Activated B cell treated with CpG ODN at 0.5 μM for 24 hours (primary cell): ENCODE measurements at regions not wholly inside any gene's neighbourhood (a gene's known extent, or its start where the extent isn't known, plus 50 kb on each side); places are given as distances from the start of the nearest gene placed in this dataset.

ENCODE experiments used
- ATAC-seq: fragments of 200-7000 bp; cut with Tn5 transposase; one replicate; pipeline ENCODE4 v1.10.0; 2021; ENCODE audit warnings: low read depth, mild to moderate bottlenecking, moderate library complexity
- CTCF ChIA-PET: fragments of 350-600 bp; sonication (Branson Sonifier 250); formaldehyde crosslinking; loops from one replicate; lab custom pipeline; 2021; ENCODE audit warnings: antibody characterized with exemption; lab: Charles Lee
- POLR2A ChIA-PET: fragments of 350-600 bp; sonication (Branson Sonifier 250); formaldehyde crosslinking; loops from one replicate; lab custom pipeline; 2021; ENCODE audit warnings: antibody characterized with exemption; lab: Charles Lee
- DNase-seq: peaks from one replicate; pipeline ENCODE4 v3.0.0; 2022
- H3K27ac Mint-ChIP-seq: one replicate; pipeline ENCODE4 v1.8.0; 2020; ENCODE audit warnings: mixed read lengths
- H3K27me3 Mint-ChIP-seq: one replicate; pipeline ENCODE4 v1.8.0; 2021; ENCODE audit warnings: mixed read lengths
- H3K36me3 Mint-ChIP-seq: one replicate; pipeline ENCODE4 v1.8.0; 2021; ENCODE audit warnings: low read depth, mixed read lengths
- H3K4me1 Mint-ChIP-seq: one replicate; pipeline ENCODE4 v1.8.0; 2021; ENCODE audit warnings: mixed read lengths
- H3K4me3 Mint-ChIP-seq: one replicate; pipeline ENCODE4 v1.8.0; 2020; ENCODE audit warnings: mild to moderate bottlenecking, mixed read lengths
- H3K9me3 Mint-ChIP-seq: one replicate; pipeline ENCODE4 v1.8.0; 2020; ENCODE audit warnings: mixed read lengths
- CTCF ChIP-seq: fragments of 200-600 bp; IDR thresholded peaks from one replicate; pipeline ENCODE4 v1.8.0; 2022; ENCODE audit warnings: antibody characterized with exemption, mild to moderate bottlenecking
- intact Hi-C: fragments of 100-400 bp; cut with micrococcal nuclease; formaldehyde crosslinking; loops from one replicate; pipeline ENCODE4 v1.15.1; 2024

DNA sequence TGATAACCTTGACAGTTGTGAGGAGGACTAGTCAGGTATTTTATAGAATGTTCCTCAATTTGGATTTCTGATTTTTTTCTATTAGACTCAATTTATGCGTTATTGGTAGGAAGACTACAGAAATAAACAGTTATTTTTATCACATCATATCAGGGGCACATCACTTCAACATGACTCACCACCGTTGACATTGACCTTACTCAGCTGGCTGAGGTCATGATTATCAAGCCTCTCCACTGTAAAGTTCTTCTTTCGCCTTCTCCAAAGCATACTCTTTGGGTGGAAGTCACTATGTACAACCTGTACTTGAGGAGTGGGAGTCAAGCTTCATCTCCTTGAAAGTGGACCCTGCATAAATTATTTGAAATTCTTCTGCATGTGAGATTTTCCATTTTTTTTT lies 194.3 kb upstream of the IGFBP3 start:
- Mint-ChIP-seq H3K27ac (no peak overlapping the region), H3K4me1 (no peaks in the 10 kb centered on the region), H3K36me3 (no peaks in the 10 kb centered on the region), H3K4me3 (no peak overlapping the region), H3K27me3 (no peaks in the 10 kb centered on the region), H3K9me3 (no peaks in the 10 kb centered on the region)
- DNase-seq (no peak), ATAC-seq (no peak)
- TF ChIP-seq CTCF: no peak
- CTCF ChIA-PET: no interaction called here
- POLR2A ChIA-PET: no interaction called here
- intact Hi-C loops: no loop called here

DNA sequence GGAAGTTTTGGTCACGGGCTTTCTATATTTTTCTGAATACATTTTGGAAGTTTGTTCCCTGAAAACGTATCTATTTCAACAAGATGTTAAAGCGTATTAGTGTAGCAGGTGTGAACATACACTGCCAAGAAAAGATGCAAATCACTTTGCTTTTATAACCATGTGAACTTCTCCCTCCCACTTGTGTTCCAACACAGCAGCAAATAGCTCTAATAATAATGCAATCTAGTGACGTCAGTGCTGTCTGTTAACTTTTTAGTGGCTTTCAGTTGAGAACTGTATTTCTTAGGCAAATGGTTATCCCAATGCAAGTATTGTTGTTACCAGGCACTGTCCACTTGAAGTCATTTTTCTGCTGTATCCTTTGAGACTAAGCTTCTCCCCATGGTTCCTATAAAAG lies 188.4 kb upstream of the IGFBP3 start:
- Mint-ChIP-seq H3K9me3 (no peaks in the 10 kb centered on the region), H3K27ac (no peak overlapping the region), H3K4me1 (no peaks in the 10 kb centered on the region), H3K27me3 (no peaks in the 10 kb centered on the region), H3K4me3 (no peak overlapping the region), H3K36me3 (no peaks in the 10 kb centered on the region)
- DNase-seq (no peak), ATAC-seq (no peak)
- intact Hi-C loops: no loop called here
- ChIA-PET POLR2A (no interaction called here), CTCF (no interaction called here)
- no peak for TF ChIP-seq CTCF

- Mint-ChIP-seq H3K27me3 (no peaks in the 10 kb centered on the region), H3K4me1 (no peaks in the 10 kb centered on the region), H3K9me3 (no peaks in the 10 kb centered on the region), H3K36me3 (no peaks in the 10 kb centered on the region), H3K4me3 (no peak overlapping the region), H3K27ac (no peak overlapping the region)
- intact Hi-C loops: no loop called here
- ChIA-PET POLR2A (no interaction called here), CTCF (no interaction called here)
- DNase-seq (no peak), ATAC-seq (no peak)
- no peak for TF ChIP-seq CTCF
Observed at GRCh38 chr7:46108272-46108671, 187.2 kb upstream of the IGFBP3 start.

DNA sequence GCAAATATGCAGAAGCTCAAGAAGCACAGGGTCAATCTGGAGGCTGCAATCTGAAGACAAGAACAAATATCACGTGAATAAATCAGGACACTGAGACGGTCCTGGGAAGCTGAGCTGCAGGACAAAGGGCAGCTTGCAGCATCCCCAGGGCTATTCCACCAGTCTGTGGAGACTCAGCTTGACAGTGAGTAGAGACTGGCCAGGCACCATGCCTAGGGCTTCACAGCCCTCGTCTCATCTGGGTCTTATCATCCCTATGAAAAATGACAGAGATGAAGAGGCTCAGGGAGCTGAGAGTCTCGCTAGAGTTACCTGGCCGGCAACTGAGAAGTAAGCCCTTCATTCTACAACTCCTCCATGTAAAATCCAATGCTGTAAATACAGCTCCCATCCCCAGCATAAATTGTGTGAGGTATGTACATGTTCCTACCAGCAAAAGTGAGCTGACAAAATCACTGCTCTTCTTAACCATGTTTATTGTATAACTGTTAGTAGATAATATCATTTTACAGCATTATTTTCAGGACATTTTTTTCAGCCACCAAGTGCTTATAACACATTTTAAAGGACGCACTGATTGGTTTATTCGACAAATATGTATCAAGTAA lies 186.6 kb upstream of the IGFBP3 start:
- no peak for TF ChIP-seq CTCF
- Mint-ChIP-seq H3K9me3 (no peaks in the 10 kb centered on the region), H3K4me3 (no peak overlapping the region), H3K27me3 (no peaks in the 10 kb centered on the region), H3K36me3 (no peaks in the 10 kb centered on the region), H3K27ac (no peak overlapping the region), H3K4me1 (no peaks in the 10 kb centered on the region)
- POLR2A ChIA-PET: no interaction called here
- no peak for DNase-seq
- intact Hi-C loops: no loop called here
- CTCF ChIA-PET: no interaction called here
- ATAC-seq: no peak

GRCh38 chr7:46100521-46100920 lies 179.4 kb upstream of the IGFBP3 start:
- ATAC-seq (no peak), DNase-seq (no peak)
- no peaks in the 10 kb centered on the region for H3K4me1 Mint-ChIP-seq
- H3K27me3 Mint-ChIP-seq: no peaks in the 10 kb centered on the region
- no peaks in the 10 kb centered on the region for H3K36me3 Mint-ChIP-seq
- intact Hi-C loops: no loop called here
- no peak for TF ChIP-seq CTCF
- peaks cover 3% of the 10 kb centered on the region for H3K9me3 Mint-ChIP-seq
- ChIA-PET POLR2A (no interaction called here), CTCF (no interaction called here)
- no peak overlapping the region for H3K4me3 Mint-ChIP-seq
- no peak overlapping the region for H3K27ac Mint-ChIP-seq
